HL-60 (cell line): ENCODE measurements at regions not wholly inside any gene's neighbourhood (a gene's known extent, or its start where the extent isn't known, plus 50 kb on each side); places are given as distances from the start of the nearest gene placed in this dataset.

Experiments
- CTCF ChIP-seq: IDR thresholded peaks from one replicate; pipeline ENCODE4 v1.5.1; 2011; ENCODE audit warnings: low read length, control low read depth, inconsistent platforms; ENCODE audit not compliant: insufficient read depth
- GABPA ChIP-seq: IDR thresholded peaks from 2 replicates; pipeline ENCODE4 v1.6.1; 2012; ENCODE audit warnings: low read depth

- no peak for TF ChIP-seq GABPA
- TF ChIP-seq CTCF, result no peak
Observed at GRCh38 chr18:45163871-45164270, 451.4 kb upstream of the SLC14A2 start.
